HG03175 (cell line): ENCODE measurements at regions not wholly inside any gene's neighbourhood (a gene's known extent, or its start where the extent isn't known, plus 50 kb on each side); places are given as distances from the start of the nearest gene placed in this dataset.

Experiments
- ATAC-seq: cut with Tn5 transposase; IDR thresholded peaks from one replicate; pipeline ENCODE4 v1.9.1; 2021; ENCODE audit warnings: mild to moderate bottlenecking, moderate library complexity; ENCODE audit not compliant: unreplicated experiment

DNA sequence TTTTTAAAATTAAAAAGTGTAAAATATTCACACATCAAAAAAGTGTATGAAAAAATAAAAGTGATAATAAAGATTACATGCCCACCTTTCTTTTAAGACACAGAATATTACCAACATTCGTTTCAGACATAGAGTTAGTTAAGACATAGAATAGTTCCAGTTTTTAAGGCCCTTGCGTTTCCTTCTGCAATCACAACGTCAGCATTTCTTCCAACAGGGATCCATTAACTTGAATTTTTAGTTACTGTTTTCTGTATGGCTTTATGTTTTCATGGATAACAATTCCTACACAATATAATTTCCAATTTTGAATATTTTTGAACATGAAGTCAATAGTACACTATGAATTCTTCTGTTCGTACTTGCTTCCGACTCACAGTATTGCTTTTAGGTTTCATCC, 170.8 kb upstream of the C11orf87 start:
- no peak for ATAC-seq

DNA sequence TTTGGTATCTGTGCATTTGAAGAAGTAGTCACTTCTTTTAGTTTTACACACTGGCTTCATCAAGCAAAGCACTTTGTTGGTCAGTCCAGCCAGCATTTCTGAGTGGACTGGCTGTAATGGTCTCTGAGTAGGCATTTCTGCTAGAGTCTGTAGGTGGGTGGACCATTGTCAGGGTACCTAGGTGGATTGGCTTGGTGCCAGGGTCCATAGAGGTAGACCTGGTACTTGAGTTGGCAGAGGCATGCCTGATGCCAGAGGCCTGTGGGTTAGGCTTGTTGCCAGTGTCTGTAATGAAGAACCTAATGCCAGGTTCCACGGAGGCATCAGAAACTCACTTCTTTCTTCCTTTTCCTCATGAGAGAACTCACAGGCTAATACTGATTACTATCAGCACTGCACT, 157.9 kb upstream of the C11orf87 start:
- no peak for ATAC-seq

- ATAC-seq, result no peak
Observed at GRCh38 chr11:109267293-109268095, 154.5 kb upstream of the C11orf87 start.

DNA sequence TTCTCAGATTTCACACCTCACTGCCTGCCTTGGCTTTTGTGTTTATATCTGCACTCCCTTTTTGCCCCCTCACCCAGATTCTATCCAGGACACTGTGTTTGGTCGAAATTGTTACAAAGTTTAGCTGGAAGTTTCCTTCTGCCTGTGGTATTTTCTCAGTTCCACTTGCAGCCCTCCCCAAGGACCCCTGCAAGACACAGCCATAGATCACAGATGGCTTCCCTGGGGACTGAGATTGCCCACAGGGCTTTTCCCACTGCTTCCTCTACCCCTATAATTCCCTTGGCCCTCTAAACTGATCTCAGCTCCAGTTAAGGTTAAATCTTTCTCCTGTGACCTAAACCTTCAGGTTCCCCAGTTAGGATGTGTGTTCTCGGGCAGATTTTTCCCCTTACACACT, 146.1 kb upstream of the C11orf87 start:
- no peak for ATAC-seq

- ATAC-seq, result no peak
Observed at GRCh38 chr11:109285465-109285864, 136.5 kb upstream of the C11orf87 start.

DNA sequence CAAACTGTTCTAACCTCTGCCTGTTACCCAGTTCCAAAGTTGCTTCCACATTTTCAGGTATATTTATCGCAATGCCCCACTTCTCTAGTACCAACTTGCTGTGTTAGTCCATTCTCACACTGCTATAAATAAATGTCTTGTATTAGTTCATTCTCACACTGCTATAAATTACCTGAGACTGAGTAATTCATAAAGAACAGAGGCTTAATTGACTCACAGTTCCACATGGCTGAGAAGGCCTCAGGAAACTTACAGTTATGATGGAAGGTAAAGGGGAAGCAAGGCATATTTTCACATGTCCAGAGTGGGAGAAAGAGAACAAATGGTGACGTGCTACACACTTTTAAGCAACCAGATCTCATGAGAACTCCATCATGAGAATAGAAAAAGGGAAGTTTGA, 130.4 kb upstream of the C11orf87 start:
- ATAC-seq, result no peak

- no peak for ATAC-seq
Observed at GRCh38 chr11:109298865-109299264, 123.1 kb upstream of the C11orf87 start.

GRCh38 chr11:109300211-109300610, 121.8 kb upstream of the C11orf87 start:
- ATAC-seq, result no peak

DNA sequence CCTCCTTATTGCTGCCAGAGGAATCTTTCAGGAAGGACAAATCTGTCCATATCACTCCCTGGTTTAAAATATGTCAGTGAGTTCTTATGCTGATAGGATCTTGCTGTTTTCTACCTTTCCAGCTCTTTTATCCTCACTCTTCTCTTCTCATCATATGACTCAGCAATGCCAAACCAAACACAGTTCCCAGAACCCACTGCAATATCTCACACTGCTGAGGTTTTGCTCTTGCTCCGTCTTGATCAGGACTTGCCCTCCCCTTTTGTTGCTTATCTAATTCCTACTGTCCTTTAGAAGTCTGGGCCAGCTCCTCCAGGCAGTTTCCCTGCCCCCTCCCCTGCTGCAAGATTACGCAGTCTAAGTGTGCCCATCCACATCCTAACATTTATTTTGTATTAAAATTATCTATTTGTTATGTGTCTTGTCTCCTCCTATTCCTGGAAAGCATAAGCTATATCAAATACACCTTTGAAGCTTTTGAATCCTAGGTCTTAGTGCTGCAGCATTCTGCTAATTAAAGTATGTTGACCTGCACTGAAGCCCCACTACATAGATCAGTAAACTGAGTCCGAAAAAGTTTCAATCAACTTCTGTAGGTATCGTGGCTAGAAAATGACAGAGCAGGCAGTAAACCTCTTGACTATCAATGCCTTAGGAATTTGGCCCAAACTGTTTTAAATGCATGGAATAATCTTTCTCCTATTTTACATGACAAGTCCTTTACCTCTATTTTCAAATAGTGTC, 119.2 kb upstream of the C11orf87 start:
- ATAC-seq, result no peak

- ATAC-seq, result no peak
Observed at GRCh38 chr11:109303342-109303741, 118.6 kb upstream of the C11orf87 start.

- no peak for ATAC-seq
Observed at GRCh38 chr11:109304159-109304558, 117.8 kb upstream of the C11orf87 start.

DNA sequence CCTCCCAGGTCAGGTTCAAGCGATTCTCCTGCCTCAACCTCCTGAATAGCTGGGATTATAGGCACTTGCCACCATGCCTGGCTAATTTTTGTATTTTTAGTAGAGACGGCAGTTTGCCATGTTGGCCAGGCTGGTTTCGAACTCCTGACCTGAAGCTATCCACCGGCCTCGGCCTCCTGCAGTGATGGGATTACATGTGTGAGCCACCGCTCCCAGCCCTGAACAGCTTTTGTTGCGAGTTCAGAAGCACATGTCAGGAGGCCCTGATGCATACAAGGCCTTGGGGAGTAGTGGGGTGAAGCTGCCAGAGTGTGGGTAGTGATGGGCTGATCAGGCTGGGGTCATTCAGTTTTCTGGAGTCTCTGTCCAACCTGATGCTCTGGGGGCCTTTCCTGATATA, 117.0 kb upstream of the C11orf87 start:
- no peak for ATAC-seq

- no peak for ATAC-seq
Observed at GRCh38 chr11:109306322-109306721, 115.7 kb upstream of the C11orf87 start.

DNA sequence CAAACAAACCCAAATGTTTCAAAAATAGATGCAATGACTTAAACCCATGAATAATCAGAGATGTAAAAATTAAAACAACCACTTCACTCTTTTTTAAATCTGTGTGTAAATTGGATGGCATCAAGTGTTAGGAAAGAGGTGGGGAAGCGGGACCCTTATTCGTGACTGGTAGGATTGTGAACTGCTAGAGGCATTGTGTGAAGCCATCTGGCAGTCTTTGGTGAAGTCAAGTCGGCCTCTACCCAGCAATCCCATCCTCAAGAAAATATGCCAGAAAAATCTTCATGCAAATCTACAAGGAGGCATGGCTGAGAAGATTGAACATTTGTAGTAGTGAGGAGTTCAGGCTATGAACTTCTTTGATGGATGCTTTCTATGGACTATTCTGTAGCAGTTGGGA, 114.6 kb upstream of the C11orf87 start:
- no peak for ATAC-seq

DNA sequence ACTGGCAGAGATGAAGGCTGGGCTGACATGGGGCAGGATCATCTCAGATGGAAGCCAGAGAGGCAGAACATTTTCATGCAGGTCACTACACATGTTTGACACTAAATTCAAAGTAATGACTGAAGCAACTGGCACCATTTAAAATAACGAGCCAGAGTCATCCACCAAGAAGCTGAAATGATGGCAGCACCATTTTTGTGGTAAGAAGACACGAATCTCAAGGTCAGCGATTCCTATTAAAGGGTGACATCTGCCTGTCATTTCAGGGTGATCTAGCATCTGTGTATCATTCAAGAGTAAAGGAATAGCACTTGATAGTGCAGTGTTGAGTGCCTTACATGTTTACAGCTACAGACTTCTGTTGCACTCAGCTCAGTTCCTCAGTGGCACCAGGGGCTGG, 113.4 kb upstream of the C11orf87 start:
- ATAC-seq, result no peak

DNA sequence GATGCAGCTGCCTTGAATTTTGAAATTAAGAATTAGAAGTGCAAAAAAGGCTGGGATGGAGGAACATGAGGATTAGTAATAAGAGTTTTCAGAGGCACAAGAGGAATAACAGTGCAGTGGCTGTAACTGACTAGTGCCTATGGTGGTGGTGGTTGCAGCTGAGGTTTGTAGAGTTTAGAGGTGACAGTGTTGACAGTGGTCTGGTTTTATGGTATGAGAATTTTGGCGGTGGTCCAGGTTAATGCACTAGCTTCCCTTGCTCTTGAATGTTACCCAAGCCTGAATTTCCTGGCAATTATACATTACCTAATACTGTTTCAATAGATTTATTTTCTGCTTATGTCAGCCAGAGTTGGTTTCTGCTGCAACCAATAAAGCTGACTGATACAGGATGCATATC, 112.8 kb upstream of the C11orf87 start:
- ATAC-seq, result no peak

GRCh38 chr11:109317726-109318125, 104.3 kb upstream of the C11orf87 start:
- ATAC-seq, result no peak

DNA sequence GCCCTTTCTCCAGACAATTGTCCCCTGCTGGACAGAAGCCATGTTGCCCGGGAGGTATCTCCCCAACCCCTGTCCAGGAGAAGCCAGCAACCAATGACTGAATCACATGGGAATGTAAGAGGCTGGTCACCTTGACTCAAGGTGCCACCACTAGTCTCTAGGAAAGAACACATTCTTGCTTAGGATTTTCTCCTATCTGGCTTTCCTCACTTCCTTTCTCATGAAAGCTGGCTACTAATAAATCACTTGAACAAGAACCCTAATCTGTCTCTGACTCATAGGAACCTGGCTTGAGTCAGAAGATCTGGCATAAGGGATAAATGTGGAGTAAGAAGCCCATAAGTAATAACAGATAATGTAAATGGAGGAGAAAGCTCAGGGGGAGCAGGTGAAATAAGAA, 101.4 kb upstream of the C11orf87 start:
- ATAC-seq, result no peak

- no peak for ATAC-seq
Observed at GRCh38 chr11:109326781-109327180, 95.2 kb upstream of the C11orf87 start.

- no peak for ATAC-seq
Observed at GRCh38 chr11:109329716-109330115, 92.3 kb upstream of the C11orf87 start.

GRCh38 chr11:109338131-109338530, 83.9 kb upstream of the C11orf87 start:
- ATAC-seq, result no peak

GRCh38 chr11:109342261-109342660, 79.7 kb upstream of the C11orf87 start:
- no peak for ATAC-seq
